Posterior vena cava (tissue), 2 donors: ENCODE measurements at regions not wholly inside any gene's neighbourhood (a gene's known extent, or its start where the extent isn't known, plus 50 kb on each side); places are given as distances from the start of the nearest gene placed in this dataset.

Source experiments
- DNase-seq: peaks from one replicate; pipeline ENCODE4 v3.0.0-alpha.2; 2020; ENCODE audit warnings: low spot score
- intact Hi-C, 2 donors: fragments of 100-400 bp; cut with DNase I; formaldehyde crosslinking; loops; one replicate each; pipeline versions ENCODE4 v1.14.1 to v1.14.2; 2022 to 2023
- donor health status: DM: yes; HTN: yes; CAD: no.
- donor health status: DM: yes; HTN: yes; CAD: no.

GRCh38 chr6:62516291-62517141 lies 230.5 kb upstream of the KHDRBS2 start:
- intact Hi-C loops: no loop called here
- DNase-seq: no peak

- intact Hi-C loops: no loop called here
- no peak for DNase-seq
Observed at GRCh38 chr6:62492192-62492822, 206.3 kb upstream of the KHDRBS2 start.

GRCh38 chr6:62480544-62480943 lies 194.5 kb upstream of the KHDRBS2 start:
- intact Hi-C loops: no loop called here
- DNase-seq: no peak

GRCh38 chr6:62479697-62480220 lies 193.7 kb upstream of the KHDRBS2 start:
- intact Hi-C loops: no loop called here
- no peak for DNase-seq

GRCh38 chr6:62474793-62475192 lies 188.8 kb upstream of the KHDRBS2 start:
- intact Hi-C loops: no loop called here
- DNase-seq: no peak

GRCh38 chr6:62466607-62467006 lies 180.6 kb upstream of the KHDRBS2 start:
- intact Hi-C loops: no loop called here
- no peak for DNase-seq

- intact Hi-C loops: no loop called here
- no peak for DNase-seq
Observed at GRCh38 chr6:62465206-62465605, 179.2 kb upstream of the KHDRBS2 start.

GRCh38 chr6:62452586-62452985 lies 166.6 kb upstream of the KHDRBS2 start:
- no peak for DNase-seq
- intact Hi-C loops: no loop called here

GRCh38 chr6:62446647-62447316 lies 160.8 kb upstream of the KHDRBS2 start:
- intact Hi-C loops: no loop called here
- DNase-seq: no peak

GRCh38 chr6:62445521-62445920 lies 159.5 kb upstream of the KHDRBS2 start:
- no peak for DNase-seq
- intact Hi-C loops: no loop called here

- no peak for DNase-seq
- intact Hi-C loops: no loop called here
Observed at GRCh38 chr6:62441182-62441581, 155.2 kb upstream of the KHDRBS2 start.

- no peak for DNase-seq
- intact Hi-C loops: no loop called here
Observed at GRCh38 chr6:62429781-62430180, 143.8 kb upstream of the KHDRBS2 start.

- intact Hi-C loops: no loop called here
- no peak for DNase-seq
Observed at GRCh38 chr6:62400521-62401259, 114.7 kb upstream of the KHDRBS2 start.

GRCh38 chr6:62393608-62394007 lies 107.6 kb upstream of the KHDRBS2 start:
- no peak for DNase-seq
- intact Hi-C loops: no loop called here

- intact Hi-C loops: no loop called here
- no peak for DNase-seq
Observed at GRCh38 chr6:62392291-62392690, 106.3 kb upstream of the KHDRBS2 start.

- intact Hi-C loops: no loop called here
- DNase-seq: no peak
Observed at GRCh38 chr6:62391358-62391757, 105.3 kb upstream of the KHDRBS2 start.

- no peak for DNase-seq
- intact Hi-C loops: no loop called here
Observed at GRCh38 chr6:62390401-62390800, 104.4 kb upstream of the KHDRBS2 start.

GRCh38 chr6:62371453-62372210 lies 85.6 kb upstream of the KHDRBS2 start:
- intact Hi-C loops: no loop called here
- no peak for DNase-seq

GRCh38 chr6:62367601-62368000 lies 81.6 kb upstream of the KHDRBS2 start:
- DNase-seq: no peak
- intact Hi-C loops: no loop called here
